C1 segment of cervical spinal cord (tissue), 14 donors: ENCODE measurements at regions not wholly inside any gene's neighbourhood (a gene's known extent, or its start where the extent isn't known, plus 50 kb on each side); places are given as distances from the start of the nearest gene placed in this dataset.
A peak's percentile ranks its signal among the peaks of the same experiment; 100 is the strongest.
"Not testable (repeated sequence)": the region's sequence is repeated elsewhere in the genome, so short reads cannot be mapped to it uniquely, and the experiment has no call there.

Experiments used
- DNase-seq, 14 donors: peaks; one replicate each; lab custom pipeline; 2025; lab: John Stamatoyannopoulos, UW

DNA sequence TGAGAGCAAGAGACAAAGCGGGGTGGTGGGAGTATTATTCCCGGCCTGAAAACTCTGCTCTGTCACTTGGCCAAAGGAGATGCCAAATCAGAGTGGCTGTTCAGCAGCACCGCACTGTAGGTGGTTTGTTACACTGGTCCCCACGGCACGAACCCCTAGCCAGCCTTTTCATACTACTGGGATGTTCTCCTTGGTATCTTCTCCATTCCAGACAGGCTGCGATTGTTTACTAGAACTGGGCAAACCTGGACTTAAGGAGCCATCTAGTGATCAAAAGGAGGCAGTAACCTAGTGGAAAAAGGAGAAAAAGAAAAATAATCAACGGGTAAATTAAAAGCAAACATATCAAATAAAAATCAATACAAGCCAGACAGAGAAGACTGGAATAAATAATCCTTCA, 58.9 kb upstream of the TMTC2 start:
- peak in 1 of 14 donors; percentile 10 for DNase-seq

DNA sequence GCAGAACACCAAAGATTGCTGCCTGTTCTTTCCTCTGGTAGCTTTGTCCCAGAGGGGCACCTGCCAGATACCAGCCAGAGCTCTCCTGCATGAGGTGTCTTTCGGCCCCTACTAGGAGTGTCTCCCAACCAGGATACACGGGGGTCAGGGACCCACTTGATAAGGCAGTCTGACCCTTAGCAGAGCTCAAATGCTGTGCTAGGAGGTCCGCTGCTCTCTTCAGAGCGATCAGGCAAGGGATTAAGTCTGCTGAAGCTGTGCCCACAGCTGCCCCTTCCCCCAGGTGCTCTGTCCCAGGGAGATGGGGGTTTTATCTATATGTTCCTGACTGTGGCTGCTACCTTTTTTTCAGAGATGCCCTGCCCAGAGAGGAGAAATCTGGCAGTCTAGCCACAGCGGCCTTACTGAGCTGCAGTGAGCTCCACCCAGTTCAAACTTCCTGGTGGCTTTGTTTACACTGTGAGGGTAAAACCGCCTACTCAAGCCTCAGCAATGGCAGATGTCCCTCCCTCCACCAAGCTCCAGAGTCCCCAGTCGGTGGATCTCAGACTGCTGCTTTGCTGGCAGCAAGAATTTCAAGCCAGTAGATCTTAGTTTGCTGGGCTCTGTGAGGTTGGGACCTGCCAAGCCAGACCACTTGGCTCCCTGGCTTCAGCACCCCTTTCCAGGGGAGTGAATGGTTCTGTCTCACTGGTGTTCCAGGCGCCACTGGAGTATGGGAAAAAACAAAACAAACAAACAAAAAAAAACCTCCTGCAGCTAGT, 52.0 kb upstream of the TMTC2 start:
- not testable (repeated sequence) for DNase-seq

DNA sequence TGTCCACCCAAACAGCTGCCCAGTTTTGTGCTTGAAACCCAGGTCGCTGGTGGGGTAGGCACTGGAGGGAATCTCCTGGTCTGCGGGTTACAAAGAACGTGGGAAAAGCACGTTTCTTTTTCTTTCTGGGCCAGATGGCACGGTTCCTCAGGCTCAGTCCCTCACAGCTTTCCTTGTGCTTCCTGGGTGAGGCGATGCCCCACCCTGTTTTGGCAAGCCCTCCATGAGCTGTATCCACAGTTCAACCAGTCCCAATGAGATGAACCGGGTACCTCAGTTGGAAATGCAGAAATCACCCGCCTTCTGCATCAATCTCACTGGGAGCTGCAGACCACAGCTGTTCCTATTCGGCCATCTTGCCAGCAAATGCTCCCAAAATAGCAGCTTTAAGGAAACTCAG, 51.4 kb upstream of the TMTC2 start:
- no peak for DNase-seq
